ENCODE measurements at regions not wholly inside any gene's neighbourhood (a gene's known extent, or its start where the extent isn't known, plus 50 kb on each side); places are given as distances from the start of the nearest gene placed in this dataset.

DNA sequence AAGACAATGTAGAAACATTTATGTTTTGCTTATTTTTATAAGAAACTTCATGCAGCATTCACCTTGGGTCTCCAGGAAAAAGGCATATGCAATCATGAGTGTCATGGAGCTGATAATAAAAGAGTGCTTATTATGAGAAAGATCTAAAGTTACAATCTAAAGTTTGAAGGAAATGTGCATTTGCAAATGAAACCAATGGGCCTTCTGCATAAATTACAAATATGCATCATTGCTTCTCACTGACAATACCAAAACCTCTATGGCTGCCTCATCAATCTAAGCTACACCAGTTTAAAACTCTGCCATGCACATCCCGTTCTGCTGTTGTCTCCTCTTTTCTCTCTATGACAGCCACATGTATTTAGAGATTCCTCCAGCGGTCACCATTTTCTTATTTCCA lies 103.2 kb upstream of the ABI3BP start:
- Mint-ChIP-seq H3K4me1 (no peaks in the 10 kb centered on the region), H3K27ac (no peak overlapping the region), H3K36me3 (ENCODE audit: low read depth) (no peaks in the 10 kb centered on the region), H3K4me3 (no peak overlapping the region), H3K27me3 (peaks cover 8% of the 10 kb centered on the region), H3K9me3 (no peaks in the 10 kb centered on the region)
- CTCF ChIA-PET = no interaction called here
- no peak for DNase-seq
- POLR2A ChIA-PET = no interaction called here

DNA sequence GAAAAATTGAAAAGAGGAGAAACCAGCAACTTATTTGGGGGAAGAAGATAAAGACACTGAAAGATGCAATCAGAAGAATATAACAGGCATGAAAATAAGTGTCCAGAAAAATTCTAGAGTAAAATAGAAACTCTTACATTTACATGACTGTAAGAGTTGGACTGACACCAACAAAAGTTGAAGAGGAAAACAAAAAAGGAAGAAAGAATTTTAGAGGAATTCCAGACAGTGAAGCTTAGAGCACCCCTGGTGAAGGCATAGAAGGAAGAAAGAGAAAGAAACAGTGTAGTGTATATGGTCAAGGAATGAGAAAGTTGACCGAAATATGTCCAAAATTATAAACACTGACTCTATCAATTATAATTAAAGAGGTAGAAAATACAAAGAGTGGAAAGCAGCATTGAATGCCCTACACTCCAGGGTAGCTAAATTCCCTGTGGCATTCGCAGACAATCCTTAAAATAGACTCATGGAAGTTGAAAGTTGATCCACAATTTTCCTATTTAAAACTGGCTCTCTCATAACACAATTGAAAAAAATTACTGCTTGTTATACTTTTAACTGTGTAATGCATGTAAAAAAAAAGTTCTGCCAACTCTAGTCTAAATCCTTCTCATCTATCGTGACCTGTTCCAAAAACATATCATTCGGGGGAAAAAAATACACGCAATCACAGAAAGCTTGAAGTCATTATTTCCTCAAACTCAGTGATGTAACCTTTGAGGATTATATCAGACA lies 102.6 kb upstream of the ABI3BP start:
- CTCF ChIA-PET = no interaction called here
- Mint-ChIP-seq H3K27ac (no peak overlapping the region), H3K9me3 (no peaks in the 10 kb centered on the region), H3K4me3 (no peak overlapping the region), H3K36me3 (ENCODE audit: low read depth) (no peaks in the 10 kb centered on the region), H3K27me3 (peaks cover 8% of the 10 kb centered on the region), H3K4me1 (no peaks in the 10 kb centered on the region)
- no peak for DNase-seq
- POLR2A ChIA-PET = no interaction called here

DNA sequence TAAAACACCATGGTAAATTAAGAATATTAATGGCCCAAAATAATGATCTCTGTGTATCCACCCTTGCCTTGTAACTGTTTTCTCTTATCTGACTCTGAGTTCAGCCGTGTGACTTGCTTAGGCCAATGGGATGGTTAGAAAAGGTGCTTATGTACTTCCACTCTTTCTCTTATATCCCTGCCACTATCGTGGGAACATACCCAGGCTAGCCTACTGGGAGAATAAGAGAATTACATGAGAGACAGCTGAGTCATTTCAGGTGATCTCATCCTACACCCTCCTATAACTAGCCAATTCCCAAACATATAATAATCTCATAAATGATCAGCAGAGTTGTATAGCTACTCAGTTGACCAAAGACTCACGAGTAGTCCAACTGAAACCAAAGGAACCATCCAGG lies 98.3 kb upstream of the ABI3BP start:
- H3K36me3 Mint-ChIP-seq (ENCODE audit: low read depth) = no peaks in the 10 kb centered on the region
- peaks cover 6% of the 10 kb centered on the region for H3K27me3 Mint-ChIP-seq
- H3K4me3 Mint-ChIP-seq = no peak overlapping the region
- CTCF ChIA-PET = no interaction called here
- POLR2A ChIA-PET = no interaction called here
- H3K27ac Mint-ChIP-seq = no peak overlapping the region
- no peaks in the 10 kb centered on the region for H3K4me1 Mint-ChIP-seq
- DNase-seq = no peak
- H3K9me3 Mint-ChIP-seq = no peaks in the 10 kb centered on the region

DNA sequence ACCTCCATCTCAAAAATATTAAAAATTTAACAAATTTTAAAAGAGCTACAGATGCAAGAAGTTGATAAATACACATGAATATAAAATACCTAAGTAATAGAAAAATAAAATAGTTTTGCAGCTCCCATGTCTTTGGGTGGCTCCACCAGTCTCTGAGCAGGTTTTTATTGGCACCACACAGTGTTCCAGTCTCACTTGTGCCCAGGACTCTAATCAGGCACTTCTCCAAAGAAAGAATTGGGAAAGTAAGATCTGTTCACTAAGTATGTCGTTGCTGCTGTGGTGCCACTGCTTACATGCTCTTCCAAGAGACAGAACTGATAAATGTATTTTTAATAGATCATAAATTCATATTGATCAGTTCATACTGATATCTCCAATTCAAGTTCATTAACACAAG lies 92.5 kb upstream of the ABI3BP start:
- Mint-ChIP-seq H3K4me1 (no peaks in the 10 kb centered on the region), H3K9me3 (no peaks in the 10 kb centered on the region), H3K36me3 (ENCODE audit: low read depth) (no peaks in the 10 kb centered on the region), H3K27ac (no peak overlapping the region), H3K4me3 (no peak overlapping the region), H3K27me3 (peaks cover 7% of the 10 kb centered on the region)
- no peak for DNase-seq
- ChIA-PET POLR2A (no interaction called here), CTCF (no interaction called here)

DNA sequence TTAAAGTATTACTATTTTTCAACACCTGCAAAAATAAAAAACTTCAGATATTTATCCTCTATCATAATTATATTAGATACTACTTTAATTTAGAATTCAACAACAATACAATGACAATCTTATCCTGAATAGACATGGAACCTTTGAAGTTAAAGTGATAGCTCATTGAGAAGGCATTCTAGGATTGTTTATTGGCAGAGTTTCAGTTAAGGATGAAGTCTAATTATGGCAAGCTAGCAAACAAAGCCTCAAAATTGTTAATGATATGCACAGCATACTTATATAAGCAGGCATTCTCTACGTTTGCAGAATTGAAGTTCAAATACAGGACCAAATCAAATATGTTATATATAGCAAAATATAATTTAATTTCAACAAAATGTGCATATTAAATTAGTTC lies 91.2 kb upstream of the ABI3BP start:
- ChIA-PET POLR2A (no interaction called here), CTCF (no interaction called here)
- peaks cover 6% of the 10 kb centered on the region for H3K27me3 Mint-ChIP-seq
- H3K4me1 Mint-ChIP-seq = no peaks in the 10 kb centered on the region
- H3K27ac Mint-ChIP-seq = no peak overlapping the region
- H3K4me3 Mint-ChIP-seq = no peak overlapping the region
- no peaks in the 10 kb centered on the region for H3K9me3 Mint-ChIP-seq
- no peak for DNase-seq
- no peaks in the 10 kb centered on the region for H3K36me3 Mint-ChIP-seq (ENCODE audit: low read depth)

DNA sequence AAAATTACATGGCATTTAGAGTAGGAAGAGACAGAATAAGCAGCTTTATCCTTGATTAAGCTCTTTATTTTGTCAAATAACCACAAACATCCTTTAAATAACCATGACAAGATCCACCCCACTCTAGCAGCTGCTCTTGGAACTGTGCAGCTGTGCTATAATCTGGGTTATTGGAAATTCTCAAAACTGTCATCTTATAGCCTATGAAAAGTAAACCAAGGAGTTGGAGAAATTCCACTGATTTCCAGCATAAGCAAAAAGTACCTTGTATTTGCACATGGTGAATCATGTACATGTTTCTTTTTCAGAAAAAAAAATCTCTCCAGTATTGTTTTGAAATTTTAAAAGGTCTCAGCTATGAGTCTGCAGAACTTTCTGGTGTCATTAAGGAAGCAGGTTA lies 88.8 kb upstream of the ABI3BP start:
- no peaks in the 10 kb centered on the region for H3K9me3 Mint-ChIP-seq
- POLR2A ChIA-PET = no interaction called here
- no peak overlapping the region for H3K4me3 Mint-ChIP-seq
- CTCF ChIA-PET = no interaction called here
- DNase-seq = no peak
- no peak overlapping the region for H3K27ac Mint-ChIP-seq
- H3K36me3 Mint-ChIP-seq (ENCODE audit: low read depth) = no peaks in the 10 kb centered on the region
- peaks cover 5% of the 10 kb centered on the region for H3K27me3 Mint-ChIP-seq
- no peaks in the 10 kb centered on the region for H3K4me1 Mint-ChIP-seq

DNA sequence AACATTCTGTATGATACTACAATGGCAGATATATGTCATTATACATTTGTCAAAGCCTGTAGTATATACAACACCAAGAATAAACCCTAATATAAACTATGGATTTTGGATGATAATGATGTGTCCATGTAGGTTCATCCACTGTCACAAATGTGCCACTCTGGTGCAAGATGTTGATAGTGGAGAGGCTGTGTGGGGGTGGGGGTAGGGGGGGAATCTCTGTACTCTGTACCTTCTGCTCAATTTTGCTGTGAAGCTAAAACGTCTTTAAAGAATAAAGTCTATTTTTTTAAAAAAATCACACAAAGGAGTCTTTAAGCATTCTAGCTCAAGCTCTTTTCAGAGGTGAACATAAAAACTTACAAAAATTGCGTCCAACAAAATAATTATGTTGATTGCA lies 88.2 kb upstream of the ABI3BP start:
- Mint-ChIP-seq H3K4me1 (no peaks in the 10 kb centered on the region), H3K27ac (no peak overlapping the region), H3K36me3 (ENCODE audit: low read depth) (no peaks in the 10 kb centered on the region), H3K27me3 (peaks cover 5% of the 10 kb centered on the region), H3K4me3 (no peak overlapping the region), H3K9me3 (no peaks in the 10 kb centered on the region)
- ChIA-PET POLR2A (no interaction called here), CTCF (no interaction called here)
- no peak for DNase-seq

DNA sequence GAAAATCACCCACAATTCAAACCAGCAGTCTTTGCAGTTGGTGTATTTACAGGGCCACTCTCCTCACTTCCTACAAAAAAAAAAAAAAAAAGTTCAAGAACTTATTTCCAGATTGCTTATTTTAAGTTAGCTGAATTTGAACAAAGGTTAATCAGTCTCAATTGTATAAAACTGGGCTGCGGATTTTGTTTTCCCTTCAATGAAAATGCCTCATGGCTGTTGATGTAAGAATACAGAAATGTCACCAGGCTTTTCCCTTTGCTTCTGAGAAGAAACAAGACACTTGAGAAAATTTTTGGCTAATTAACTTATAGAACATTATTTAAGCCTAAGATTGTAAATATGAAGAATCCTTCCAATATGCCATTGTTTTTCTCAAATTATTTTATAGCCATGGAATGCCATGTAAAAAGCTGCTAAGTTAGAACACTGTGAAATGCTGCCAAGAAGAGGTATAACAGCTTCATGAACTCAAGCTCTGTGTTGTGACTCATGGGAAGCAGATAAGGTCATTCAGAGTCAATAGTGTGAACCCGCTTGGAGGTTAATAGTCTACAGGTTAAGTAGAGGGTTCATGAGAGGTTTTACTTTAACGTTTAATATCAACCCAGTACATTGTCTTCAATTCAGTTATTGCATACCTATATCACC lies 84.3 kb upstream of the ABI3BP start:
- DNase-seq = no peak
- ChIA-PET CTCF (no interaction called here), POLR2A (no interaction called here)
- Mint-ChIP-seq H3K4me3 (no peak overlapping the region), H3K36me3 (ENCODE audit: low read depth) (no peaks in the 10 kb centered on the region), H3K9me3 (no peaks in the 10 kb centered on the region), H3K4me1 (no peaks in the 10 kb centered on the region), H3K27me3 (peaks cover 7% of the 10 kb centered on the region), H3K27ac (no peak overlapping the region)

DNA sequence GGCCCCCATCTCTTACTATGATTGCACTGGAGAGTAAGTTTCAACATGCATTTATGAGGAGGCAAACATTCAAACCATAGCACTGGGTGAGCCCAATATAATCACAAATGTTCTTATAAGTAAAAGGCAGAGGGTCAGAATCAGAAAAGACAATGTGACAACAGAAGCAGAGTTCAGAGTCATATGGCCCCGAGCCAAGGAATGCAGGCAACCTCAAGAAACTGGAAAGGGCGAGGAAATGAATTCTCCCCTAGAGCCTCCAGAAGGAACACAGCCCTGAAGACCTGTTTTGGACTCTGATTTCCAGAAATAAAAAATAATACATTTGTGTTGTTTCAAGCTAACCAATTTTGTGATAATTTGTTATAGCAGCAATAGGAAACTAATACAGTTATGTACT lies 81.3 kb upstream of the ABI3BP start:
- H3K4me1 Mint-ChIP-seq = peaks cover 2% of the 10 kb centered on the region
- ChIA-PET POLR2A (no interaction called here), CTCF (no interaction called here)
- no peak overlapping the region for H3K27ac Mint-ChIP-seq
- no peaks in the 10 kb centered on the region for H3K36me3 Mint-ChIP-seq (ENCODE audit: low read depth)
- DNase-seq = no peak
- H3K4me3 Mint-ChIP-seq = no peak overlapping the region
- H3K9me3 Mint-ChIP-seq = no peaks in the 10 kb centered on the region
- H3K27me3 Mint-ChIP-seq = peaks cover 6% of the 10 kb centered on the region

DNA sequence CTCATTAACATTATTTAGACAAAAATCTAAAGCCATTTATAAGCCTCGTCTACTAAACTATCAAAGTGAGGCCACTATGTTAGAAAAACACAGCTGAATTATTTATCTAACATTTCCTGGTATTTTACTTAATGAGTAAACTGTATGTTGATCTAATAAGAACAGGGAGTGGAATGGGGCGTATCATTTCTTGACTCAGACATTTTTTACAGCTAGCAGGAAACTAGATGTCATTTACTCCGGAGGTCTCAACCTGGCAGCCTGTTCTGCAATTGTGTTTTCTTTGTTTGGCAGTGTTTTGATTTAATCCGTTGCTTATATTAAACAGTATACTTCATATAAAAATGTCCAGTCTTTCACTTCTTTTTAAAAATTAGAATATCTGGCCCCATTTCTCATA lies 79.1 kb upstream of the ABI3BP start:
- ChIA-PET CTCF (interaction anchor here (0.8 to 0.9 kb wide), 3 partner anchors 123 to 563 kb away, joined by 3 to 5 read pairs (median 3); no protein-coding TSS in a partner anchor), POLR2A (no interaction called here)
- no peak overlapping the region for H3K4me3 Mint-ChIP-seq
- H3K4me1 Mint-ChIP-seq = peaks cover 2% of the 10 kb centered on the region
- H3K9me3 Mint-ChIP-seq = no peaks in the 10 kb centered on the region
- no peaks in the 10 kb centered on the region for H3K36me3 Mint-ChIP-seq (ENCODE audit: low read depth)
- H3K27ac Mint-ChIP-seq = no peak overlapping the region
- peaks cover 11% of the 10 kb centered on the region for H3K27me3 Mint-ChIP-seq
- no peak for DNase-seq

DNA sequence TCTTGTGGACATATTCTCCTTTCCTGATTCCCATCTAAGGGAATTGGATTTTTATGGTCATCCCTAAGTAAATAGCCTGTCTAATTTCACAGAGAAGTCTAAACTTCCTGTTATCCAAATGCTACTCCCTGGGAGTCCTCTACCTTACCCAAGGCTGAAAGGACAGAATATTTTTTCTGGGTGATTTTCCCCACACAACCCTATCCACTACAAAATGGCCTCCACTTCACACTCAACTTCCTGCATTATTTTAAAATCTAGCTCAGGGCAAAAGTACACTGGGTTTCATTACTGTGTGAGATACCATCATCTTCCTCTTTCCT lies 77.5 kb upstream of the ABI3BP start:
- DNase-seq = no peak
- Mint-ChIP-seq H3K4me1 (peaks cover 2% of the 10 kb centered on the region), H3K9me3 (no peaks in the 10 kb centered on the region), H3K27ac (no peak overlapping the region), H3K4me3 (no peak overlapping the region), H3K27me3 (peaks cover 12% of the 10 kb centered on the region), H3K36me3 (ENCODE audit: low read depth) (no peaks in the 10 kb centered on the region)
- ChIA-PET CTCF (interaction anchor here (0.6 to 1.1 kb wide), 3 partner anchors 29 to 565 kb away, joined by 3 read pairs; no protein-coding TSS in a partner anchor), POLR2A (no interaction called here)

DNA sequence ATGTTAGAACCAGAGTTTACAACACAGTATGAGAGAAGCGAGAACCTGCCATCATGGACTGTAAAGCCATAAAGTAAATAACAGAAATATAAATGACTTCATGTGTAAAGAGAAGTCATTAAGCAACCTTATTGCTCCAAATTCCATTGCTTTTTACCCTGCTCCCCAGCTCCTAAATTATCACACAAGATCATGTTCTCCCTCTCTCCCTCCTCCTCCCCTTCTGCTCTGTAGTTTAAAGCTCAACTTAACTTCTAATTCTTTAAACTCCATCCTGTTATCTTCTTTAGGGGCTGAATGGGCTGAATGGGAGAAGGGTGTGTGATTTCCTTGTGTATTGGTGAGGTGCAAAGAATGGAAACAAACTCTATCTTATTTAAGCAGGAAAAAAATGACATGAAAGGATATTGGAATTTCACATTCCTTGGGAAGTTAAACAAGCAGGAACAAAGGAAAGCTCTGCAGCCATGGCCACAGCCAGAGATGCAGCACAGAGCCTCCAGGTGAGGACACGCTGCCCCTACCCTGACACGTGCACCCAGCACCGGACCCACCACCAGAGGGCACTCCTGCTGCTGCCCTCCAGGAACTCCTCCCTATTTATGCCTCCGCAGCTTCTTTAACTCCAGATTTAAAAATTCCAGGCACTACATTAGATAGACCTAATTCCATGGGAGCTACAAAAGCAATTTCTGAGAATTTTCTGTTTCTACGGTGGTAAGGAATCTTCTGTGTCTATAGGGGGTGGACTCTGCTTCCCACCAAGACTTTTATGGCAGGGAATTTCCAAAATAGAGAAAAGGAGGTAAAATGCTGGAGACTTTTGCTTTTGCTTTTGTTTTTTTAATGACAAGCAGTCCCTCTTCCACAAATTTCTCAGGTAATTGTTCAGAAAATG lies 76.9 kb upstream of the ABI3BP start:
- Mint-ChIP-seq H3K4me3 (no peak overlapping the region), H3K27me3 (peaks cover 14% of the 10 kb centered on the region), H3K27ac (no peak overlapping the region), H3K9me3 (no peaks in the 10 kb centered on the region), H3K4me1 (peaks cover 2% of the 10 kb centered on the region), H3K36me3 (ENCODE audit: low read depth) (no peaks in the 10 kb centered on the region)
- ChIA-PET CTCF (interaction anchor here (0.6 to 1.1 kb wide), 3 partner anchors 28 to 565 kb away, joined by 3 read pairs; no protein-coding TSS in a partner anchor), POLR2A (no interaction called here)
- DNase-seq = peak; percentile 71

DNA sequence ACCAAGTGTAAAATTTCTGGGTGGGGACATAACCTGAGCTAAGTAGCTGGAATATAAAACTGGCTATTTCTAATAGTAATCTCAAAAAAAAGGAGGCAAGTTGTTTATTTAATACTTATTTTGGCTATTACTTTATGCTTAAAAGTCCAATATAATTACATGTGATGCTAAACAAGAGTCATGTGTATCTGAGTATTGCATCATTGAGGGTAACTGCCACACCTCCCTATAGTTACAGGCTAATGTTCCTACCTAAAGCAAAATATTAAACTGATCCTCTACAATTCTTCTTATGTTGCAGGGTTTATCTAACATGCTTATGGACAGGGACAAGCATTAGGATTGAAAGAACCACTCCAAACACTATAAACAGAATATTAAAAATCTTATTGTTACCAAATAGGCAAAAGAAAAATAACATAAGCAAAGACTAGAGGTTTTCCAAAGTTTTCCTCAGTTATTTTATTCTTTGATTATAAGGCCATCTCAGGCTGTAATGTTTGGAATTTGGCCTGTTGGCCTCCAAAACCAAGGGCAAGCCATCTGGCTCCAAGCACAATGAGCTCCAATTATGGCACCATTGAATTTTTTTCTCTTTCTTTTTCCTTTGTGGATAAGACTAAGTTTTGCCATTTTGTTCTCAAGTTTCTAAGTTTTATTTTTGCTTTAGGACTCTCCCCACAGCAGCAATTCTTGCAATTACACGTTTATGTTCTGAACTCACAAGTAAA lies 75.8 kb upstream of the ABI3BP start:
- Mint-ChIP-seq H3K27ac (no peak overlapping the region), H3K4me3 (no peak overlapping the region), H3K36me3 (ENCODE audit: low read depth) (no peaks in the 10 kb centered on the region), H3K4me1 (peaks cover 2% of the 10 kb centered on the region), H3K27me3 (peaks cover 12% of the 10 kb centered on the region), H3K9me3 (no peaks in the 10 kb centered on the region)
- DNase-seq = no peak
- POLR2A ChIA-PET = no interaction called here
- CTCF ChIA-PET = no interaction called here
